ENCODE measurements at regions not wholly inside any gene's neighbourhood (a gene's known extent, or its start where the extent isn't known, plus 50 kb on each side); places are given as distances from the start of the nearest gene placed in this dataset.

- CTCF ChIA-PET (ENCODE audit: partially characterized antibody) = interaction anchor here (0.6 to 1.5 kb wide), 5 partner anchors 11 to 1879 kb away, joined by 3 to 9 read pairs (median 4); no protein-coding TSS in a partner anchor
- FAIRE-seq (peak; percentile 57), DNase-seq (ENCODE audit: low read depth in 1 of 2, low spot score in 2 of 2) (no peak)
- Histone ChIP-seq H4K20me1 (replicated peaks in 1 of 2; ENCODE audit: control insufficient read depth in 1 of 2, insufficient read depth in 2 of 2, low read length in 2 of 2) (no peaks in the 10 kb centered on the region), H3K79me2 (ENCODE audit: control insufficient read depth in 1 of 2, insufficient read depth in 2 of 2, low read length in 2 of 2) (peaks cover 0 to 18% of the 10 kb centered on the region in 2 experiments; a peak in 1 of 4 replicates), H3K18ac (ENCODE audit: extremely low read depth, low read length) (no peak overlapping the region), H4K8ac (ENCODE audit: extremely low read depth, insufficient read depth, low read length) (no peak overlapping the region), H3K4me2 (ENCODE audit: insufficient read depth in 1 of 2, low read depth in 2 of 2, low read length in 2 of 2) (peak overlapping the region; percentile 66 to 72), H2AFZ (ENCODE audit: low read length) (peak overlapping the region; percentile 52), H2BK20ac (ENCODE audit: low read length) (no peak overlapping the region), H2BK5ac (ENCODE audit: low read depth, low read length) (no peak overlapping the region), H2BK120ac (replicated peaks; ENCODE audit: low read depth, low read length) (no peak overlapping the region), H4K91ac (replicated peaks; ENCODE audit: insufficient read length, low read length) (no peak overlapping the region), H2BK12ac (ENCODE audit: low read depth, low read length) (no peak overlapping the region), H3K56ac (replicated peaks; ENCODE audit: insufficient read length, low read depth, low read length) (no peak overlapping the region), H2AK5ac (ENCODE audit: low read depth, low read length) (no peak overlapping the region), H3K9me3 (ENCODE audit: insufficient read depth in 2 of 2, low read depth in 1 of 2, low read length in 1 of 2) (no peaks in the 10 kb centered on the region), H3K23ac (ENCODE audit: insufficient read length) (no peak overlapping the region), H3K79me1 (ENCODE audit: low read depth, low read length) (no peaks in the 10 kb centered on the region), H3K14ac (ENCODE audit: insufficient read length) (no peak overlapping the region), H3K27me3 (replicated peaks in 1 of 4; ENCODE audit: control insufficient read depth in 3 of 4, extremely low read depth in 1 of 4, insufficient read depth in 3 of 4, low read length in 3 of 4) (no peaks in the 10 kb centered on the region), H3K4me3 (ENCODE audit: extremely low read depth in 1 of 4, insufficient read depth in 2 of 4, low read depth in 3 of 4, low read length in 4 of 4) (peak overlapping the region; percentile 30 to 56 (median 37); a peak in 7 of 8 replicates), H2BK15ac (ENCODE audit: low read length) (no peak overlapping the region), H3K23me2 (ENCODE audit: low read depth, low read length) (no peaks in the 10 kb centered on the region), H3K36me3 (ENCODE audit: control insufficient read depth in 2 of 4, insufficient read depth in 4 of 4, low read length in 3 of 4) (no peaks in the 10 kb centered on the region), H3K4ac (replicated peaks; ENCODE audit: insufficient read length, low read depth, low read length) (no peak overlapping the region), H3K9ac (replicated peaks in 1 of 4; ENCODE audit: extremely low read depth in 1 of 4, low read depth in 3 of 4, low read length in 3 of 4) (no peak overlapping the region), H4K5ac (ENCODE audit: insufficient read length, low read depth, low read length) (no peak overlapping the region), H3K4me1 (replicated peaks in 1 of 4; ENCODE audit: control insufficient read depth in 3 of 4, insufficient read depth in 4 of 4, low read length in 3 of 4) (peaks cover 2 to 6% (median 2%) of the 10 kb centered on the region in 4 experiments; a peak in 4 of 7 replicates), H3K27ac (ENCODE audit: low read depth, low read length) (no peak overlapping the region)
- POLR2A ChIA-PET (ENCODE audit: partially characterized antibody) = interaction anchor here (1.1 kb wide), 2 partner anchors 21 to 382 kb away, joined by 3 to 5 read pairs; no protein-coding TSS in a partner anchor
- no peak for TF ChIP-seq JUND (IDR thresholded peaks at IDR 0.05; ENCODE audit: low read length)
- TF ChIP-seq CTCF (IDR thresholded peaks at IDR 0.05; ENCODE audit: control extremely low read depth in 1 of 3, insufficient read depth in 1 of 3, low read depth in 1 of 3, low read length in 3 of 3) = no peak
- peak in 1 of 2 experiments; percentile 47; a peak in 1 of 3 replicates for TF ChIP-seq EP300 (IDR thresholded peaks at IDR 0.05; ENCODE audit: borderline replicate concordance in 1 of 2, low read depth in 2 of 2, low read length in 2 of 2)
- TF ChIP-seq TBP (IDR thresholded peaks at IDR 0.05; ENCODE audit: low read depth, low read length) = peak; percentile 57
- no peak for TF ChIP-seq BCL11A (IDR thresholded peaks at IDR 0.05; ENCODE audit: low read depth in 2 of 2, low read length in 2 of 2)
- peak; percentile 34; the same call in 1 of the 2 replicates for TF ChIP-seq E2F6 (IDR thresholded peaks at IDR 0.05)
- TF ChIP-seq MAX (IDR thresholded peaks at IDR 0.05) = peak; percentile 53
- TF ChIP-seq POLR2A (IDR thresholded peaks at IDR 0.05; ENCODE audit: control extremely low read depth in 1 of 2, low read depth in 2 of 2, low read length in 2 of 2) = peak; percentile 44 to 49; a peak in 2 of 3 replicates
- WGBS, 2 experiments (ENCODE audit: extremely low coverage in 1 of 2, insufficient coverage in 1 of 2, insufficient read length in 1 of 2, insufficient replicate concordance in 2 of 2, low coverage in 1 of 2, low lambda C conversion rate in 2 of 2, missing lambda C conversion rate in 1 of 2) = 38% methylated on average over 11 of the region's 11 CpGs; no CpG with 5 or more reads in 1 of the 2 experiments
Observed at GRCh38 chr17:71080937-71081336, 911.6 kb downstream of the KCNJ2 start.
